Fibroblast of skin of right quadriceps (primary cell): ENCODE measurements at regions not wholly inside any gene's neighbourhood (a gene's known extent, or its start where the extent isn't known, plus 50 kb on each side); places are given as distances from the start of the nearest gene placed in this dataset.
"Not testable (repeated sequence)": the region's sequence is repeated elsewhere in the genome, so short reads cannot be mapped to it uniquely, and the experiment has no call there.

Experiments
- DNase-seq: peaks from one replicate; pipeline ENCODE4 v3.0.0-alpha.2; 2013

DNA sequence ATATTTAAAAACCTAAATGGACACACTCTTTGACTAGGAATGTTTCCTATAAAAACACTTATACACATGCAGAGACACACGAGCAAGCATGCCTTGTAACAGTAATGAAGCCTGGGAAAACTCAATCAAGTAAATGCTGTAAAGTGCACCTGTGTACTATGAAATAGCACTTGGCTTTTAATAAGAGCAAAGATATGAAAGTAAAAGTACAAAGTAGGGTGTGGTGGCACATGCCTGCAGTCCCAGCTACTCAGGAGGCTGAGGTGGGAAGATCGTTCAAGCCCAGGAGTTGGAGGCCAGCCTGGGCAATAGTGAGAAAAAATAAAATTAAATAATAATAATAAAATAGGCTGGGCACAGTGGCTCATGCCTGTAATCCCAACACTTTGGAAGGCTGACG is 166.9 kb upstream of the GRK3 start:
- no peak for DNase-seq

DNA sequence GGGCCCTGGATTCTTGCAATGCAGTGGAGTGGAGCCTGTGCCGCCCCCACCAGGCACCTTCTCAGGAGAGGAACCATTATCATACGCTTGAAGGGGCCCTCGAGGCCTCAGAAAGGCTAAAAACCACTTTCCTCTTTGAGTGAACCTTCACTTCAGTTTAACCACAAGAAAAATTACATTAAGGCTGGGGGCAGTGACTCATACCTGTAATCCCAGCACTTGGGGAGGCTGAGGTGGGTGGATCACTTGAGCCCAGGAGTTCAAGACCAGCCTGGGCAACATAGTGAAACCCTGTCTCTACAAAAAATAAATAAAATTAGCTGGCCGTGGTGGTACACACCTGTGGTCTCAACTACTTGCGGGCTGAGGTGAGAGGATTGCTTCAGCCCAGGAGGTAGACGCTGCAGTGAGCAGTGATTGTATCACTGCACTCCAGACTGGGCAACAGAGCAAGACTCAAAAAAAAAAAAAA is 165.8 kb upstream of the GRK3 start:
- peak; percentile 47 for DNase-seq

DNA sequence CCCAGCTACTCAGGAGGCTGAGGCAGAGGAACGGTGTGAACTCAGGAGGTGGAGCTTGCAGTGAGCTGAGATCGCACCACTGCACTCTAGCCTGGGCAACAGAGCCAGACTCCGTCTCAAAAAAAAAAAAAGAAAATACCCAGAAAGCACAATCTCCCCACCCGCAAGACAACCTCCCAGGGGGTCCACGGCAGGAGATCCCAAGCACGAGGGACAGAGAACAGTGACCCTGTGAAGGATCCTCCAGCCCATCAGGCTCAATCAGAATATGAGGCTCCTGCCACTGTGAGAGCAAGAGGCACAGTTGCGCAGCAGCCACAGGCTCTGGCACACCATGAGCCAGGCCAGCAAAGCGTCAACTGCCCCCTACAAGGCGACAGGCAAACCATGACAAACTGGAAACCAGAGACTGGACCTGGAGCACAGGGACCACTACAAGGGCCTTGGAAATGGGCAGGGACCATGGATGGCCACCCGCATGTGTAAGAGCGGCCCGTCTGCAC is 164.8 kb upstream of the GRK3 start:
- no peak for DNase-seq

GRCh38 chr22:25402160-25402500 is 162.3 kb upstream of the GRK3 start:
- no peak for DNase-seq

- DNase-seq = peak; percentile 80
Observed at GRCh38 chr22:25402501-25403283, 161.8 kb upstream of the GRK3 start.

DNA sequence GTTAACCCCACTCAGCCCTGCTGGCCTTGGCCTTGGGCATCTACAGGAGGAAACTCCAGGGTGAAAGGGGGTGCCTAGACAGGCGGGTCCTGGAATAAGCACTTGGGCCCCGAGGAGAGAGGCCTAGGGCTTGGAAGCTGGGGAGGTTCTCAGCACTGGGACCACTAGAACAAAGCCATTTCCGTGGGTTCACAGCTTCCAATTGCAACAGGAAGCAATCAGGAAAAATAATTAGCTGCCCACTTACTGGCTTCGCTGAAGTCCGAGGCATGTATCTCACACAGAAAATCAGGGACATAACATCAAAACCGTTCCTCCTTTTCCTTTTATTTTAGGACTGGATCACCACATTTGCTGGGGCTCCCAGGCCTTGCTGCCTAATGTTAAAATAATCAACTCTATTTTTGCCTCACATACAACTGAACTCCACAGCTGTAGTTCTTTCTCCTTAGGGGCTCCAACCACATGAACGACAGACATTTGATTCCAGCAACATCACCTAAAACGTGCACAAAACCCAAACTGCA is 161.1 kb upstream of the GRK3 start:
- DNase-seq = no peak

DNA sequence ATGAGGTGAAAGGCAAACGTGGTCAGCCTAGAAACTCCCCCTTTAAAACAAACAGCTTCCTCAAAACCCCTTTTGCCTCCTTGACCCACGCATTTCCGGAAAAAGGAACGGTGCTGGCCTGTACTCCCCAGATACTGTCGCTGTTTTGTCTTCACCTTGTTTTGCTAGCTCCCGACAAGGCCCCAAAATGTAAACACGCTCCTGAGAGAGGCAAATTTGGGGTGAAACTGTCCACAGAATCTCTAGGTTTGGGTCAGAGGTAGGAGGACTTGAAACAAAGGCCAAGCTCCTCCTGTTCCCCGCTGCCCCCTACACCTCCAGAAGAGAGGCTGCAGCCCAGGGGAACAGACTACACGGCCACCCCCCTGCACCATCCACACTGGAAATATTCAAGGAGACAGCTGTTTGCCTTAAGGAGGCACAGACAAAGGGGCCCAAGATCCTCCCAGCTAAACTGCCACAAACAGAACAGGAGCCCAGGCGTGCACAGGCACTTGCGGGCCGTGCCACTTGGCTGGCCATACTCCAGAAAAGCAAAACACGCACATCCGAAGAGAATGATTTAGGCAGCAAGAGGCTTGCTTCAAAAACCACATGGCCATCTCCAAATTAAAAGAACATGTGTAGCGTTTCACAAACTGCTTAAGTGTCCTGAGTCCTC is 160.5 kb upstream of the GRK3 start:
- DNase-seq = peak; percentile 39

DNA sequence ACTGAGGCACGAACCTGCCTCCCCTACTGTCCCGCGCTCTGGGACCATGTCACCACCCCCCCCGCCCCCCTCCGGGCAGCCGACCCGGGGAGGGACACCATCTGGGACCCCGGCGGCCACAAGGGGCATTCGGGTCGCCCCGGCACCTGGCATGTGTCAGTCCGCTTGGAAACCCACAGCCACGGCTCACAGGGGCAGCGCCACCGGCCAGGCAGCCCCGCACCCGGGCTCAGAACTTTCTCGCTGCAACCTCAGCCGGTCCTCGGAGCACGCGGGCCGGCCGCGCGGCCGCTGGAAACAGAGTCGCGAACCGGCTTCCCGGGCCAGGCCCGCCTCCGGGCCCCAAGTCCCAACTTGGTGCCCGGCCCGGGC is 159.9 kb upstream of the GRK3 start:
- DNase-seq = no peak

DNA sequence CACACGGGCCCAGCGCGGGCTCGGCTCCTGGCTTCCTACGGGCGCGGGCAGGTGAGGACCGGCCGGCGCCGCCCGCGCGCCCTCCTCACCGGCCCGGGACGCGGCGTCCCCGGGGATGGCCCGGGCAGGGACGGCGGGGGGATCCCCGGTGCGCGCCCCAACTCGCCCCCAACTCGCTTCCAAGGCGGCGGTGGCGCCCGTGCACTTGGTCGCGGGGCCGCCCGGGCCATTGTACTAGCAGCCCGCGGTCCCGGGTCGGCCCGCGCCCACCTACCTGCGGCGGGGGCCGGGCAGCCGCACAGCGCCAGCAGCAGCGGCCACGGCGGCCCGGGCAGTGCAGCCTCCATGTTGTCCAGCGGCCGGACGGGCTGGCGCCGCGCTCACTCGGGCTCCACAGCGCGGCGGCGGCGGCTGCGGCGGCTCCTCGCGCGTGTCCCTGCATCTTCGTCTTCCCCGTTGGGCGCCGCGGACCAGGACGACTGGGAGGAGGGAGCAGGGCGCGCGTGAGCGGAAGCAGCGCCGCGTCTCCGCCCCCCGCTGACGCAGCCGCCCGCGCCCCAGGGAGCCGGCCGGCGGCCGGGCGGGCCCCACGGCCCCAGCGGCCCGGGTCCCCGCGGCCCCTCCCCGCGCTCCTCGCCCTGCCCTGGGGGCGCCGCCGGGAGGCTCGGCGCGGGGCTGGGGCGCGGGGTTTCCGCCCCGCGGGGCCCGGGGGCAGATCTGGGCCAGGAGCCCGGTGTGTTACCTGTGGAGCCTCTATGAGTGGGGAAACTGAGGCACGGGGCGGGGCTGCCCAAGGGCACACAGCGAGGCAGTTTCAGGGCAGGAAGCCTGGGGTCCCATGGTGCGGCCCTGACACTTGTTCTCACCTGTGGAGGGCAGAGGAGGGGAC is 159.3 kb upstream of the GRK3 start:
- DNase-seq = peak; percentile 65

DNA sequence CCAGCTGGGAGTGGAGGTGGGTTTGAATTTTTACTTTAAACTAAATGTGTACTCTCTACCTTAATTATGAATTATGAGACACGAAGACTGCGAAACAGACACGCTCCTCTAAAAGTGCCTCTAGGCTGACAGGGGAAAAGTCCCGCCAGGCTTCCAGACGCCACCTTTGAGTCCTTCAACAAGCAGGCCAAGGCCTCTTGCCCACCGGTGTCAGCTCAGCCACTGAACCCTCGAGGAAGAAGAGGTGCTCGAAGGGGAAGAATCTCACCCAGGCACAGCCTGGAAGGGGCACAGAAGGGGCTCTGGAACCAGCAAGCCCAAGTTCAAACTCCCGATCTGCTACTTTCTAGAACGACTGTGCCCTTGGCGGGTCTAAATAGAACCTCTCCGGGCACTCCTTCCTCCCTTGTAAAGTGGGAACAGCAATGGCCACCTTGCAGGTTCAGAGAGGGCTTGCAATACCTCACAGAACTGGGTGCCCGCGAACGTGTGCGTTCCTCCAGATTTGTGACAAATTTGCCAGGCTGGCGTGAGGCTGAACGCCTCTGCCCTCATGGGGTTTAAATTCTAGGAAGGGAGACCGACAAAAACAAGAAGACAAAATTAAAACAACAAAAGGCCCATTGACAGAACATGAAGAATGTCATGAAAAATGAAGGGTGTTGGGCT is 158.5 kb upstream of the GRK3 start:
- DNase-seq = no peak

- no peak for DNase-seq
Observed at GRCh38 chr22:25406510-25407210, 157.8 kb upstream of the GRK3 start.

DNA sequence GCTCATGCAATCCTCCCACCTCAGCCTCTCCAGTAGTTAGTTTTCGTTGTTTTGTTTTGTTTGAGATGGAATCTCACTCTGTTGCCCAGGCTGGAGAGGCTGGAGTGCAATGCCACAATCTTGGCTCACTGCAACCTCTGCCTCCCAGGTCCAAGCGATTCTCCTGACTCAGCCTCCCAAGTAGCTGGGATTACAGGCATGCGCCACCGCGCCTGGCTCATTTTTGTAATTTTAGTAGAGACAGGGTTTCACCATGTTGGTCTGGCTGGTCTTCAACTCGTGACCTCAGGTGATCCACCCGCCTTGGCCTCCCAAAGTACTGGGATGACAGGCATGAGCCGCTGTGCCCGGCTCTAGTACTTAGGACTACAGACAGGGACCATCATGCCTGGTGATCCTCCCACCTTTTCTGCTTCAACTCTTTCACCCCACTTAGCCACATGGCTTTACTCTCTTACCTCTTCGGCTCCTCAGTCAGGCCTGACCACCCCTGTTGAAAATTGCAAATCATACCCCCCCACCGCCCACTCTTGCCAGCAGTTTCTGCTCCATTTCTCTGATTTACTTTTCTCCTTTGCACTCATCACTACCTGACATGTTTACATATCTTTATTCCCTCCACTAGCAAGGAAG is 157.1 kb upstream of the GRK3 start:
- DNase-seq = no peak

DNA sequence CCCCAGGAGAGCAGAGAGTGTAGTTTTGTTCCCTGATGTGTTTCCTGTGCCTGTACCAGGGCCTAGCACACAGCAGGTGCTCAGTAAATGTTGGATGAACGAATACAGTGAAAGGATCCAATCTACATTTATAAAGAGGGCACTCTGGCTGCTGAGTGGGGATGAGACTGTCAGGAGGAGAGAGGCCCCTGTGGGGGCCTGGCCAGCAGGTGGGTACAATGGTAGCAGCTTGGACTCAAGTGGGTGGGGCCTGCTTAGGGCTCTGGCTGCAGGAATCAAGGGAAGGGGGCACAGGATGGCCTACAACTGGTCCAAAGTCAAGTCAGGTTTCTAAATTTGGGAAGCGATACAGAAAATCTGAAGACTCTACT is 156.6 kb upstream of the GRK3 start:
- DNase-seq = no peak

GRCh38 chr22:25409240-25409639 is 155.2 kb upstream of the GRK3 start:
- DNase-seq = no peak

DNA sequence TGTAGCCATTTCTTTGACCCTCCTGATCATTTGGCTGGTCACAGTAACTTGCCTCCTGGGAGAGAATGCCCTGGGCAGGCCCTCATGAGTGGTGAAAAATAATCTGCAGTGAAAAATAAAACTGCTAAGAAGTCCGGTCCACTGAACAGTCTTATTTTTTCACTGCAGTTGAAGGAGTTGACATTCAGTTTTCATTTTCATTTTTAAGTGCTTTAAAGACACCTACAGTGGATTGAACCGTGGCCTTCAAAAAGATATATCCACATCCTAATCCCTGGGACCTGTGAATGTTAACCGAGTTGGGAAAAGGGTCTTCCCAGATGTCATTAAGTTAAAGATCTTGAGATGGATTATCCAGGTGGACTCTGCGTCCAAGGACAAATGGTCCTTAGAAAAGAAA is 153.6 kb upstream of the GRK3 start:
- DNase-seq = no peak

DNA sequence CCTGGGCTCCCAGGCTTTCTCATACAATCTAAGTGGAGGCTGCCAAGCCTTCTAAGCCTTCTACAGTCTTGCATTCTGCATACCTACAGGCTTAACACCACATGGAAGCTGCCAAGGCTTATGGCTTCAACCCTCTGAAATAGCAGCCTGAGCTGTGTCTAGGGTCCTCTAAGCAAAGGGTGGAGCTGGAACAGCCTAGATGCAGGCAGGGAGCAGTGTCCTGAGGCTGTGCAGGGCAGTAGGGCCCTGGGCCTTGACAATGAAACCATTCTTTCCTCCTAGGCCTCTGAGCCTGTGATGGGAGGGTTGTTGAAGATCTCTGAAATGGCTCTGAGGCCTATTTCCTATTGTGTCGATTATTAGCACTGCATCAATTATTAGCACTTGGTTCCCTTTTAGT is 150.9 kb upstream of the GRK3 start:
- no peak for DNase-seq

GRCh38 chr22:25415731-25416130 is 148.7 kb upstream of the GRK3 start:
- not testable (repeated sequence) for DNase-seq

GRCh38 chr22:25417826-25418225 is 146.6 kb upstream of the GRK3 start:
- not testable (repeated sequence) for DNase-seq

DNA sequence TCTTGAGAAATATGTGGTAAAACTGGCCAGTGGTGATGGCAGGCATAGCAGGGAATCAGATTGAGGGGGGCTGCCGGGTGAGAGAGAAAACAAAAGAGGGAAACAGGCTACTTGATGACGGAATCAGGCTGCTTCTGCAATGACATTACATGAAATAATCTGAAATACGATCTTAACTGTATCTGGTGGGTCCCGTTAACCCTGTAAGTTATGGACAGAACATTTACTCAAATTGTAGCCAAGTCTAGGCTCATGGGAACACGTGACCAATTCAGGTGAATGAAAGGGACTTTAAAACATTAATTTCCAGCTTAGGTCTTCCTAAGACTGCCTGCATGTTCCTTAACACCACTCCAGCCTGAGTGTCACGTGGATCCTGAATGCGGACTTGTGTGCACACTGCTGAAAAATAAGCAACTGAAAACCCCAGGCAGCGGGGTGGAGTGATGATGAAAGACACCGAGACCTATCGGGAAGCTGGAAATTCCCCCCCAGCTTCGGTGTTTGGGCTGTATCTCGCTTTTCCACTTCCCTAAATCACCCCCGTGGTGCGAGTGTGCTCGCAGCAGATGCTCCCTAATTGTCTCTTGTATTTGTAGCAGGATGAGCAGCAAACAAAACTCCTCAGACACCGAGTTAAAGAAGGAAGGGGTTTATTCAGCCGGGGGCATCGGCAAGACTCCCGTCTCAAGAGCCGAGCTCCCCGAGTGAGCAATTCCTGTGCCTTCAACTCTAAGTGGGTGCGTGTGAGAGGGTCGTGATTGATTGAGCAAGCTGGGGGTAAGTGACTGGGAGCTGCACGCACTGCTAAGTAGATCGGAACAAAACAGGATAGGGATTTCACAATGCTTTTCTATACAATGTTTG is 145.0 kb upstream of the GRK3 start:
- no peak for DNase-seq

- DNase-seq = not testable (repeated sequence)
Observed at GRCh38 chr22:25420114-25420441, 144.4 kb upstream of the GRK3 start.

DNA sequence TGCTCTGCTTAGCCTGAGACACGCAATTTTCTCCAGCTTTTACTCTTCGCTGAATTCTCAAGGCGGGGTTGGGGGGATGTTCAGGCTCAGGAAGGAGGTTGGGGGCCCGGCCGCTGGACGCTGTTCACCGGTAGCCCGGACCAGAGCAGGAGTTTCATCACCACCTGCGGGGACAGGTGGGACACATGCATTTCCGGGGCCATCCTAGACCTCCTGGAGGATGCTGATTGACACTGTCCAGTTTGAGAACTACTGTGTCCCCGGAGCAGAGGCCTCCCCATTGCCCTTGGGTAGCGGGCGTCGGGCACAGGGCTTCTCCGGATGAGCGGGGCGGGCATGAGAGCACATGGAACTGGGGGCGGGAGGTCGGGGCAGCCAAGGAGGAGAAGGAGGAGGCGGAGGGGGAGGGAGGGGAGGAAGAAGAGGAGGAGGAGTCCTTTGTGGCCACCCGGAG is 144.0 kb upstream of the GRK3 start:
- no peak for DNase-seq
